Breast epithelium (tissue), 4 donors: ENCODE measurements at regions not wholly inside any gene's neighbourhood (a gene's known extent, or its start where the extent isn't known, plus 50 kb on each side); places are given as distances from the start of the nearest gene placed in this dataset.

ENCODE experiments used
- DNase-seq, 2 donors: peaks; one replicate each; pipeline ENCODE4 v3.0.0-alpha.2; 2019; ENCODE audit warnings: low spot score in 2 of 2
- H3K27ac ChIP-seq, 2 donors: fragments of 200-600 bp; sonication (generic) in 1 of 2; one replicate each; pipeline ENCODE4 v1.5.1; 2016 to 2019; ENCODE audit warnings: mild to moderate bottlenecking in 1 of 2
- H3K27me3 ChIP-seq, 2 donors: fragments of 200-600 bp; sonication (generic) in 1 of 2; one replicate each; pipeline versions ENCODE4 v1.5.1 to v1.6.0; 2017 to 2019; ENCODE audit warnings: control low read depth in 1 of 2, mild to moderate bottlenecking in 1 of 2
- H3K36me3 ChIP-seq: fragments of 200-600 bp; one replicate; pipeline ENCODE4 v1.5.1; 2019
- H3K4me1 ChIP-seq, 2 donors: fragments of 200-600 bp; sonication (generic); one replicate each; pipeline ENCODE4 v1.5.1; 2016 to 2019; ENCODE audit warnings: control low read depth in 1 of 2
- H3K4me3 ChIP-seq, 3 donors: fragments of 200-600 bp; sonication (generic); 1 replicate in 2 of 3; 2 replicates in 1 of 3; pipeline ENCODE4 v1.5.1; 2016 to 2019; ENCODE audit warnings: mild to moderate bottlenecking in 3 of 3, moderate library complexity in 2 of 3
- H3K9me3 ChIP-seq, 2 donors: fragments of 200-600 bp; sonication (generic) in 1 of 2; one replicate each; pipeline ENCODE4 v1.5.1; 2016 to 2019; ENCODE audit warnings: control low read depth in 1 of 2
- POLR2A ChIP-seq: fragments of 450-650 bp; IDR thresholded peaks from one replicate; pipeline ENCODE4 v1.6.1; 2016; ENCODE audit warnings: antibody characterized with exemption, mild to moderate bottlenecking, moderate library complexity
- POLR2AphosphoS5 ChIP-seq, 3 donors: sonication (generic); formaldehyde crosslinking; IDR thresholded peaks; one replicate each; pipeline ENCODE4 v1.6.1; 2017; ENCODE audit warnings: antibody characterized with exemption in 3 of 3
- intact Hi-C: fragments of 100-400 bp; cut with DNase I; formaldehyde crosslinking; loops from one replicate; pipeline ENCODE4 v1.15.1; 2023; ENCODE audit warnings: low total_unique reads
- TF ChIP-seq, protein P1 (sequence below), 3 donors: fragments of 450-650 bp; IDR thresholded peaks; one replicate each; pipeline ENCODE4 v1.5.1; 2016 to 2017; ENCODE audit warnings: antibody characterized with exemption in 3 of 3, mild to moderate bottlenecking in 3 of 3, moderate library complexity in 3 of 3

DNA sequence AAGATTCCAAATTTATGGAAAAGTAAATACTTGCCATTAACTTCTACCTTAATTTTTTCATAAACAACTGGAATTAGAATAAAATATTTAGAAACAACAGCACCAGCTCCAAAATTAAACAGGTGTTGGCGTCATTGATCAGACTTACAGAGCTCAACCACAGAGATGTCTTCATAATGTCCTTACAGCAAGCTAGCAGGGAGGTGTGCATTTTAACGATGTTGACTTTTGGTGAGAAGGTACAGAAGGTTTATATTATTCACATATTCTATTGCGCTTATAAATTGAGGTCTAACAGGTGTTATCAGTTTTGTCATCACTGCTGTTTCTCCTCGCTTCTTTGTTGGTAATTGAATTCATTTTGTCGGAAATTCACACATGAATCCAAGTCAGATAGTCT is 226.2 kb upstream of the CA10 start:
- no peaks in the 10 kb centered on the region for H3K9me3 ChIP-seq

DNA sequence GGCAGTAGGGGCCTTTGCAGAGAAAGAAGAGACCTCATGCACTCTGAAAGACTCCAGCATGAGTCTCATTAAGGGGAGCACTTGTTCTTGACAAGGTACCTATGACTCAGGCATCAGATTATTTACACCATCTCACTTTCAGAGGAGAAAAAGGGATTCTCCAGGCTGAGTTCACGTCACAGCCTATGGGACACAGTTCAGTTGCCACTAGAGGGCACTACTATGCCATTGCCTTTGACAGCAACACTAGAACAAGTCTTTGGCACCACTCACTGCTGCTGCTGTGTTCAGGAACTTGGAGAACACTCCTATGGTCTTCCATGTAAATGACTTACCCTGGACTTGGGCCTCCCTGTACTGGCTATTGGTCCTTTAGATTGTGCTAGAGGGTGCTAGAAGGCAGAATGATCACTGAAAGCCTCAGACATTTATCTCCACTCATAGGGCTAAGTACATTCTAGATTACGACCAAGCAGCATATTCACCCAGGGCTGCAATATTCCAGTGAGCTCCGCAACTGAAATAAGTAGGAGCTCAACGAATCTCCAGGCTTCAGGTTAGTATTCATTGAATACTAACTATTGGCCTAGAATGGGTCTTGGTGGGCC is 225.1 kb upstream of the CA10 start:
- H3K27ac ChIP-seq: no peak overlapping the region
- TF ChIP-seq, protein P1, sequence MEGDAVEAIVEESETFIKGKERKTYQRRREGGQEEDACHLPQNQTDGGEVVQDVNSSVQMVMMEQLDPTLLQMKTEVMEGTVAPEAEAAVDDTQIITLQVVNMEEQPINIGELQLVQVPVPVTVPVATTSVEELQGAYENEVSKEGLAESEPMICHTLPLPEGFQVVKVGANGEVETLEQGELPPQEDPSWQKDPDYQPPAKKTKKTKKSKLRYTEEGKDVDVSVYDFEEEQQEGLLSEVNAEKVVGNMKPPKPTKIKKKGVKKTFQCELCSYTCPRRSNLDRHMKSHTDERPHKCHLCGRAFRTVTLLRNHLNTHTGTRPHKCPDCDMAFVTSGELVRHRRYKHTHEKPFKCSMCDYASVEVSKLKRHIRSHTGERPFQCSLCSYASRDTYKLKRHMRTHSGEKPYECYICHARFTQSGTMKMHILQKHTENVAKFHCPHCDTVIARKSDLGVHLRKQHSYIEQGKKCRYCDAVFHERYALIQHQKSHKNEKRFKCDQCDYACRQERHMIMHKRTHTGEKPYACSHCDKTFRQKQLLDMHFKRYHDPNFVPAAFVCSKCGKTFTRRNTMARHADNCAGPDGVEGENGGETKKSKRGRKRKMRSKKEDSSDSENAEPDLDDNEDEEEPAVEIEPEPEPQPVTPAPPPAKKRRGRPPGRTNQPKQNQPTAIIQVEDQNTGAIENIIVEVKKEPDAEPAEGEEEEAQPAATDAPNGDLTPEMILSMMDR (IDR thresholded peaks at IDR 0.05): peak in 2 of 3 donors; percentile 33 to 48
- TF ChIP-seq POLR2AphosphoS5 (IDR thresholded peaks at IDR 0.05): no peak
- H3K4me1 ChIP-seq: no peaks in the 10 kb centered on the region
- H3K9me3 ChIP-seq: no peaks in the 10 kb centered on the region
- no peaks in the 10 kb centered on the region for H3K27me3 ChIP-seq
- peak in 1 of 2 donors; percentile 25 for DNase-seq
- intact Hi-C loops: no loop called here
- no peaks in the 10 kb centered on the region for H3K36me3 ChIP-seq
- no peak overlapping the region for H3K4me3 ChIP-seq

More for the DNA sequence above, 226.2 kb upstream of the CA10 start:
- Histone ChIP-seq H3K27me3 (no peaks in the 10 kb centered on the region), H3K27ac (no peak overlapping the region), H3K4me3 (no peak overlapping the region), H3K4me1 (no peaks in the 10 kb centered on the region), H3K36me3 (no peaks in the 10 kb centered on the region)
- no peak for DNase-seq
- intact Hi-C loops: no loop called here
- no peak for TF ChIP-seq POLR2AphosphoS5 (IDR thresholded peaks at IDR 0.05)
- TF ChIP-seq, protein P1 (IDR thresholded peaks at IDR 0.05): no peak
- TF ChIP-seq POLR2A: no peak

DNA sequence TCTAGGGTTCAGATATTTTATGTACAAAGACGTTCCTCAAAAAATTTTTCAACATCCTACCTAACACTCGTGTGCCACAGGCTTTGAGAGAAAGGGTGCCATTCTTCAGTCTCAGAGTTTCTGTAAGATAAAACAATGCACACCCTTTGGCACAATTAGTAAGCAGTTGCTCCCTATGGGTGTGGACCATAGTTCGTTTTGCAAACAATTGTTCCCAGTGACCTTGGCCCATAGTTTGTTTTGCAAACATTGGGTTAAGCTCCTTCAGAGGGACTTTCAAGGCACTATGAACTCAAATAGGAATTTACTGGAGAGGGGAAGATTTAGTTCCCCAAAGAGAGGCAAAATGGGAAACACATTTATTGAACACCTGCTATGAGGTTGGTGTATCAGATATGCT is 220.3 kb upstream of the CA10 start:
- H3K4me1 ChIP-seq: no peaks in the 10 kb centered on the region
- H3K9me3 ChIP-seq: no peaks in the 10 kb centered on the region
- H3K27ac ChIP-seq: no peak overlapping the region
- intact Hi-C loops: no loop called here
- no peak for DNase-seq
- TF ChIP-seq, protein P1 (IDR thresholded peaks at IDR 0.05): no peak
- TF ChIP-seq POLR2A (no peak), POLR2AphosphoS5 (IDR thresholded peaks at IDR 0.05) (no peak)
- H3K4me3 ChIP-seq: no peak overlapping the region
- no peaks in the 10 kb centered on the region for H3K27me3 ChIP-seq
- no peaks in the 10 kb centered on the region for H3K36me3 ChIP-seq

DNA sequence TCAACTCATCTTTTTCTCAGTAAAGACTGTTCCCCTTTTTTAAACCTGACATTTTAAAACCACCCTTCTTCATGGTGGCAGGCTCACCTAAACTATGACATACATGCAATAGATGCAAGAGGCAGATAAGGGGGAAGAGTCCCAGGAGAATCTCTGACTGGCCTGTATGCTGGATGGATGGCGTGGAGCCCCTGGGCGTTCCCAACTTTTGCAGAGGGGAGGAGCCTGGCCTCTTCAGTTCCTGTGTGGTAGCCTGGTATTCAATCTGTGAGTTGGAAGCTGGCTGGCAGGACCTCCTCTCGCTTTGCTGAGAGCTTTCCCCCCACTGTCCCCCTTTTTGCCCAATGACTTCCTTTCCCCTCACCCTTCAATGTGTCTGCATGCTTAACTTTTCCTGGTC is 217.6 kb upstream of the CA10 start:
- Histone ChIP-seq H3K36me3 (no peaks in the 10 kb centered on the region), H3K27me3 (no peaks in the 10 kb centered on the region), H3K4me3 (no peak overlapping the region), H3K9me3 (no peaks in the 10 kb centered on the region), H3K27ac (no peak overlapping the region), H3K4me1 (no peaks in the 10 kb centered on the region)
- TF ChIP-seq POLR2AphosphoS5 (IDR thresholded peaks at IDR 0.05) (no peak), POLR2A (no peak)
- TF ChIP-seq, protein P1 (IDR thresholded peaks at IDR 0.05): no peak
- DNase-seq: no peak
- intact Hi-C loops: no loop called here

- DNase-seq: no peak
- Histone ChIP-seq H3K4me3 (no peak overlapping the region), H3K36me3 (no peaks in the 10 kb centered on the region), H3K4me1 (no peaks in the 10 kb centered on the region), H3K9me3 (no peaks in the 10 kb centered on the region), H3K27ac (no peak overlapping the region), H3K27me3 (no peaks in the 10 kb centered on the region)
- intact Hi-C loops: no loop called here
- TF ChIP-seq POLR2A (no peak), POLR2AphosphoS5 (IDR thresholded peaks at IDR 0.05) (no peak)
- TF ChIP-seq, protein P1 (IDR thresholded peaks at IDR 0.05): no peak
These were observed 210.4 kb upstream of the CA10 start for GRCh38 chr17:52368886-52369285.
